ENCODE measurements at regions not wholly inside any gene's neighbourhood (a gene's known extent, or its start where the extent isn't known, plus 50 kb on each side); places are given as distances from the start of the nearest gene placed in this dataset.

DNA sequence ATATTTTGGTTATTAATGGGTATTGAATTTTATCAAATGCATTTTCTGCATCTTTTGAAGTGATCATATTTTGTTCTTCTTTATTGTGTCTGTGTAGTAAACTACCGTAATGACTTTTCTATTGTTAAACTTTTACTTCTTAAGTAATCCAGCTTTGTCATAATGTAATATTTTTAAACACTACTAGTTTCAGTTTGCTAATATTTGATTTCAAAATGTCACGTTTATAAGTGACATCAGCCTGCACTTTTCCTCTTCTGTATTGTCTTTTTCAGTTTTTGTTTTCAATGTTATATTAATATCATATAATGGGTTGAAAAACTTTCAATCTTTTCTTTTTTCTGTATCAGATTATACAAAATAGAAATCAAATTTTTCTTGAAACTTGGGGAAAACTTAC is 71.6 kb upstream of the ANKRD1 start:
- H3K27ac Mint-ChIP-seq = no peak overlapping the region
- CTCF ChIA-PET = no interaction called here
- DNase-seq = no peak
- no peak for ATAC-seq
- no peaks in the 10 kb centered on the region for H3K36me3 ChIP-seq (ENCODE audit: control insufficient read depth in 2 of 3, insufficient read depth in 3 of 3, low read length in 3 of 3)
- no peaks in the 10 kb centered on the region for H3K9me3 ChIP-seq (ENCODE audit: control insufficient read depth in 2 of 3, low read length in 3 of 3)
- no peaks in the 10 kb centered on the region for H3K27me3 ChIP-seq (ENCODE audit: control insufficient read depth in 2 of 2, insufficient read depth in 2 of 2, low read length in 2 of 2)
- peaks cover 0 to 19% (median 0%) of the 10 kb centered on the region in 5 donors for H3K27me3 Mint-ChIP-seq
- no peak overlapping the region for H3K4me3 Mint-ChIP-seq
- no peaks in the 10 kb centered on the region for H3K4me1 ChIP-seq (ENCODE audit: control insufficient read depth in 2 of 2, insufficient read depth in 2 of 2, low read length in 2 of 2)
- no peaks in the 10 kb centered on the region for H3K36me3 Mint-ChIP-seq
- H3K27ac ChIP-seq (ENCODE audit: low read depth, low read length) = no peak overlapping the region
- POLR2A ChIA-PET = no interaction called here
- H3K9me3 Mint-ChIP-seq = no peaks in the 10 kb centered on the region
- no peaks in the 10 kb centered on the region for H3K4me1 Mint-ChIP-seq
- intact Hi-C loops (cut with micrococcal nuclease) = no loop called here
- no peak overlapping the region for H3K4me3 ChIP-seq (ENCODE audit: low read length)

DNA sequence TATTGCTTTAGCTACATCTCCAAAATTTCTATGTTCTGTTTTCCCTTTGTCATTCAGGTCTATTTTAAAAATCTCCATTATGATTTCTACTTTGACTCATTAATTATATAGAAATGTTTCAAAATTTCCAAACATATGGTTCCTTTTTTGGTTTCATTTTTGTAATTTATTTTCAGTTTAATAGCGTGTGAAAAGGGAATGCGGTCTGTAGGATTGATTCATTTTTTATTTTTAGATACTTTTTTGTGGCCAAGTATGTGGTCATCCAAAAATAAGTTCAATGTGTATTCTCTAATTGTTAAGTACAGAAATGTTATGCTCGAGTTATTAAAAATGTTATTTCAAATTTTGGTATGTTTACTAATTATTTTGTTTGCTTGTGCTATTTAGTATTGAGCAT is 72.5 kb upstream of the ANKRD1 start:
- ChIA-PET CTCF (no interaction called here), POLR2A (no interaction called here)
- H3K36me3 ChIP-seq (ENCODE audit: control insufficient read depth in 2 of 3, insufficient read depth in 3 of 3, low read length in 3 of 3) = no peaks in the 10 kb centered on the region
- Mint-ChIP-seq H3K4me3 (no peak overlapping the region), H3K27me3 (peaks cover 0 to 19% (median 0%) of the 10 kb centered on the region in 5 donors), H3K36me3 (no peaks in the 10 kb centered on the region), H3K9me3 (no peaks in the 10 kb centered on the region), H3K4me1 (no peaks in the 10 kb centered on the region), H3K27ac (no peak overlapping the region)
- H3K4me1 ChIP-seq (ENCODE audit: control insufficient read depth in 2 of 2, insufficient read depth in 2 of 2, low read length in 2 of 2) = no peaks in the 10 kb centered on the region
- H3K9me3 ChIP-seq (ENCODE audit: control insufficient read depth in 2 of 3, low read length in 3 of 3) = no peaks in the 10 kb centered on the region
- ATAC-seq (no peak), DNase-seq (no peak)
- no peak overlapping the region for H3K4me3 ChIP-seq (ENCODE audit: low read length)
- H3K27ac ChIP-seq (ENCODE audit: low read depth, low read length) = no peak overlapping the region
- intact Hi-C loops (cut with micrococcal nuclease) = no loop called here
- no peaks in the 10 kb centered on the region for H3K27me3 ChIP-seq (ENCODE audit: control insufficient read depth in 2 of 2, insufficient read depth in 2 of 2, low read length in 2 of 2)

DNA sequence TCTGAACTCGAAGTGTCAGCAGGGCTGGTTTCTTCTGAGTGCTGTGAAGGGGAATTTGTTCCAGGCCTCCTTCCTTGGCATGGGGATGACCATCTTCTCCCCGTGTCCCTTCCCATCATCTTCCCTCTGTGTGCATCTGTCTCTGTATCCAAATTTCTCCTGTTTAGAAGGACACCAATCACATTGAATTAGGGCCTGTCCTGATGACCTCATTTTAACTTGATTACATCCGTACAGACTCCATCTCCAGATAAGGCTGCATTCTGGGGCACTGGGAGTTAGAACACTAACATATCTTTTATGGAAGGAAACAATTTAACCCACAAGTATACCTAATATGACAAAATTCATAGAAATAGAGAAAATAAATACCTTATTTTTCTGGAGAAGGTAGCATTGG is 76.8 kb upstream of the ANKRD1 start:
- CTCF ChIA-PET = no interaction called here
- no peak overlapping the region for H3K27ac ChIP-seq (ENCODE audit: low read depth, low read length)
- intact Hi-C loops (cut with micrococcal nuclease) = no loop called here

DNA sequence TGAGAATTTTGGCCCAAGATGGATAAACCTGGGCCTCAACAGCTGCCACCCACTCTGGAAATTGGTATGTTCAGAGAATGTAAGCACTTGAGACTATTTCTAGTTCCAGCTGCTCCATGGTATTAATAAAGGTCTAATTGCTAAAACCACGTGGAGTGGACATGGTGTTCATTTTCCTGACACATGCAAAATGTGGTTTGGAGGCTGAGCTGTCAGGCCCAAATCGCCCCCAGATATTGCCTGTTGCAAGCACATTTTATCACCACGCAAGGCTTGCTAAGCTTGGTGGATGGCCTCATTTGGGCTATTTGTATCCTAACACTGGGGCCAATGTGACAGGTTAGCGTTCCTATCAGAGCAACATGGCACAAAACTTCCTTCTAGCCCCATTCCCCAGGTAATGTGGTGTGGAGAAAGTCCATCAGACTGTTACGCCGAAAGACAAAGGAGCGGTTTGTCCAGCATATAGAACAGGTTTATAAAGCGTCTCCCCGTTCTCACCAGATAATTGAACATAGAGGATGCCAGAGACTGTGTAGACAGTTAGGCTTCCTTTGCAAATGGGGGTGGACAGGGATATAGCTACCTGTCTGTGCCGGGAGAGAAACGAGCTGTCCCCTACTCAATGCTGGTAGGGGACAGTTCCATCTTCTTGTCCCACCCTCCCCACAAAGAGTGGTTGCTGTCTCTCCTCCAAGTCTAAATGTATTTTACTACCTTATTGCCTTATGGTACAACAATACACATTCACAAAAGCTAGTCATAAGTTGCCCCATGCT is 78.0 kb upstream of the ANKRD1 start:
- H3K9me3 ChIP-seq (ENCODE audit: control insufficient read depth in 2 of 3, low read length in 3 of 3) = no peaks in the 10 kb centered on the region
- Mint-ChIP-seq H3K4me1 (no peaks in the 10 kb centered on the region), H3K27me3 (peaks cover 0 to 21% (median 0%) of the 10 kb centered on the region in 5 donors), H3K36me3 (no peaks in the 10 kb centered on the region), H3K9me3 (no peaks in the 10 kb centered on the region), H3K4me3 (no peak overlapping the region), H3K27ac (no peak overlapping the region)
- ATAC-seq = no peak
- H3K27ac ChIP-seq (ENCODE audit: low read depth, low read length) = no peak overlapping the region
- no peak for DNase-seq
- no peak overlapping the region for H3K4me3 ChIP-seq (ENCODE audit: low read length)
- H3K27me3 ChIP-seq (ENCODE audit: control insufficient read depth in 2 of 2, insufficient read depth in 2 of 2, low read length in 2 of 2) = no peaks in the 10 kb centered on the region
- H3K4me1 ChIP-seq (ENCODE audit: control insufficient read depth in 2 of 2, insufficient read depth in 2 of 2, low read length in 2 of 2) = no peaks in the 10 kb centered on the region
- intact Hi-C loops (cut with micrococcal nuclease) = no loop called here
- ChIA-PET POLR2A (no interaction called here), CTCF (interaction anchor here (0.7 kb wide), 1 partner anchor 9 kb away, joined by 3 read pairs; no protein-coding TSS in a partner anchor)
- no peaks in the 10 kb centered on the region for H3K36me3 ChIP-seq (ENCODE audit: control insufficient read depth in 2 of 3, insufficient read depth in 3 of 3, low read length in 3 of 3)

More for the DNA sequence above, 76.8 kb upstream of the ANKRD1 start:
- Mint-ChIP-seq H3K27me3 (peaks cover 0 to 22% (median 0%) of the 10 kb centered on the region in 5 donors), H3K9me3 (no peaks in the 10 kb centered on the region), H3K36me3 (no peaks in the 10 kb centered on the region), H3K27ac (no peak overlapping the region), H3K4me3 (no peak overlapping the region), H3K4me1 (no peaks in the 10 kb centered on the region)
- Histone ChIP-seq H3K4me1 (ENCODE audit: control insufficient read depth in 2 of 2, insufficient read depth in 2 of 2, low read length in 2 of 2) (no peaks in the 10 kb centered on the region), H3K4me3 (ENCODE audit: low read length) (no peak overlapping the region), H3K36me3 (ENCODE audit: control insufficient read depth in 2 of 3, insufficient read depth in 3 of 3, low read length in 3 of 3) (no peaks in the 10 kb centered on the region), H3K27me3 (ENCODE audit: control insufficient read depth in 2 of 2, insufficient read depth in 2 of 2, low read length in 2 of 2) (no peaks in the 10 kb centered on the region), H3K9me3 (ENCODE audit: control insufficient read depth in 2 of 3, low read length in 3 of 3) (no peaks in the 10 kb centered on the region)
- POLR2A ChIA-PET = no interaction called here
- ATAC-seq (no peak), DNase-seq (no peak)

DNA sequence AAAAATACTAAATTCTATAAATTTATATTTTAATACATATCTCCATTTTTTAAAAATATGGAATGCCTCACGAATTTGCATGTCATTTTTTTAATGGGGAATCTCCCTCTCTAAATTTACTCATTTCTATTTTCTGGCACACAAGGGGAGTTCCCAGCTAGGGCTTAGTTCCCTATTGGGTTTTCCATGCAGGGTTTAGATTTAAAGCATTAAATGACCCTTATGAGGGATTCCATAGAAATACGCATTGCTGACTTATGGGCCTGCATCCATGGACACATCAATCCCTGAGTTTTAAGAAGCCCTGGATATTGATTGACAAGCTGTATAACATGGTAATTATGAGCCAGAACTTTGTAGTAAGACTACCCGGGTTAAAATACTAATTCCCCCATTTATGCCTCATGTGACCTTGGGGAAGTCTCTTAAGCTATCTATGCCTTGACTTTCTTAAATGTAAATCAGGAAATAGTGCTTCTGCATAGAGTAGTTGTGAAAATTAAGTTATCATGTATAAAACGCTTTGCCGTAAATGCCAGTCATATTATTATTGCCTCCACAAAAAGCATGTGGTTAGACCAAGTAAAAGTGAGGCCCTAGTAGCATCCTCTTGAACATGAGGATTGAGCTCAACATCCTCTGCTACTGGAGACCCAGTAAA is 78.8 kb upstream of the ANKRD1 start:
- Mint-ChIP-seq H3K9me3 (no peaks in the 10 kb centered on the region), H3K27ac (no peak overlapping the region), H3K4me3 (no peak overlapping the region), H3K4me1 (no peaks in the 10 kb centered on the region), H3K27me3 (peaks cover 0 to 14% (median 0%) of the 10 kb centered on the region in 5 donors), H3K36me3 (no peaks in the 10 kb centered on the region)
- Histone ChIP-seq H3K27me3 (ENCODE audit: control insufficient read depth in 2 of 2, insufficient read depth in 2 of 2, low read length in 2 of 2) (no peaks in the 10 kb centered on the region), H3K4me1 (ENCODE audit: control insufficient read depth in 2 of 2, insufficient read depth in 2 of 2, low read length in 2 of 2) (no peaks in the 10 kb centered on the region), H3K27ac (ENCODE audit: low read depth, low read length) (no peak overlapping the region), H3K36me3 (ENCODE audit: control insufficient read depth in 2 of 3, insufficient read depth in 3 of 3, low read length in 3 of 3) (no peaks in the 10 kb centered on the region), H3K4me3 (ENCODE audit: low read length) (no peak overlapping the region), H3K9me3 (ENCODE audit: control insufficient read depth in 2 of 3, low read length in 3 of 3) (no peaks in the 10 kb centered on the region)
- POLR2A ChIA-PET = no interaction called here
- intact Hi-C loops (cut with micrococcal nuclease) = no loop called here
- no peak for ATAC-seq
- CTCF ChIA-PET = interaction anchor here (2.5 kb wide), 1 partner anchor 251 kb away, joined by 11 read pairs; no protein-coding TSS in a partner anchor
- no peak for DNase-seq

DNA sequence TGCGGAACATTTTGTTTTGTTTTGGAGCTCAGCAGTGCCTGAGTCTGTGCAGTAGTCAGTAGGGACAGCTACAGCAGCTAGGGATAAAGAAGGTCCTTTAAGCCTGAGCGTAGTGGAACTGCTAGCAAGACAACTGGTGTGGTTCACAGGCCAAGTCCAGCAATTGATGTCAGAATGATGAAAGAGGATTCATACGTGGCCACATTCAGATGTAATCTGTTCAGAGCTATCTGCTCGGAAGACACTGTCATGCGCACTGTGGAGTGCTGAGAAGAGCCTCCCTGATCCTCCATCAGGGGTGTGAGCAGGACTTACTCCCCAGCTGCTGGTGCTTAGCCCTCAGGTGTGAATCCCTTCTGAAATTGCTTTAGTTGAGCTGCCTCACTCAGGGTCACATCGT is 79.6 kb upstream of the ANKRD1 start:
- Histone ChIP-seq H3K9me3 (ENCODE audit: control insufficient read depth in 2 of 3, low read length in 3 of 3) (no peaks in the 10 kb centered on the region), H3K4me3 (ENCODE audit: low read length) (no peak overlapping the region), H3K4me1 (ENCODE audit: control insufficient read depth in 2 of 2, insufficient read depth in 2 of 2, low read length in 2 of 2) (no peaks in the 10 kb centered on the region), H3K36me3 (ENCODE audit: control insufficient read depth in 2 of 3, insufficient read depth in 3 of 3, low read length in 3 of 3) (no peaks in the 10 kb centered on the region), H3K27me3 (ENCODE audit: control insufficient read depth in 2 of 2, insufficient read depth in 2 of 2, low read length in 2 of 2) (no peaks in the 10 kb centered on the region), H3K27ac (ENCODE audit: low read depth, low read length) (no peak overlapping the region)
- ChIA-PET POLR2A (interaction anchor here (1.1 kb wide), 1 partner anchor 22 kb away, joined by 3 read pairs; no protein-coding TSS in a partner anchor), CTCF (interaction anchor here (2.5 kb wide), 1 partner anchor 251 kb away, joined by 11 read pairs; no protein-coding TSS in a partner anchor)
- peaks cover 0 to 21% (median 0%) of the 10 kb centered on the region in 5 donors for H3K27me3 Mint-ChIP-seq
- peaks cover 0 to 3% (median 0%) of the 10 kb centered on the region in 7 donors for H3K4me1 Mint-ChIP-seq
- H3K4me3 Mint-ChIP-seq = no peak overlapping the region
- no peaks in the 10 kb centered on the region for H3K9me3 Mint-ChIP-seq
- ATAC-seq (no peak), DNase-seq (no peak)
- intact Hi-C loops (cut with micrococcal nuclease) = no loop called here
- no peaks in the 10 kb centered on the region for H3K36me3 Mint-ChIP-seq
- H3K27ac Mint-ChIP-seq = no peak overlapping the region
